Neural progenitor cell (in vitro differentiated cells): ENCODE measurements at regions not wholly inside any gene's neighbourhood (a gene's known extent, or its start where the extent isn't known, plus 50 kb on each side); places are given as distances from the start of the nearest gene placed in this dataset.

Source experiments
- DNase-seq: peaks from one replicate; pipeline ENCODE4 v3.0.0-alpha.2; 2016; ENCODE audit warnings: low spot score
- H2AFZ ChIP-seq: fragments of 200-600 bp; sonication (generic); replicated peaks from 2 replicates; pipeline ENCODE4 v1.6.1; 2016; ENCODE audit warnings: antibody characterized with exemption
- H3F3A ChIP-seq: fragments of 200-600 bp; sonication (generic); 2 replicates; pipeline ENCODE4 v1.6.1; 2016; ENCODE audit warnings: antibody characterized with exemption, low read depth
- H3K27ac ChIP-seq: fragments of 200-600 bp; sonication (generic); 2 replicates; pipeline ENCODE4 v1.5.1; 2016; ENCODE audit warnings: mild to moderate bottlenecking
- H3K27me3 ChIP-seq: fragments of 200-600 bp; sonication (generic); 2 replicates; pipeline ENCODE4 v1.6.1; 2016; ENCODE audit warnings: mild to moderate bottlenecking, moderate library complexity
- H3K36me3 ChIP-seq: fragments of 200-600 bp; sonication (generic); 2 replicates; pipeline ENCODE4 v1.5.1; 2016
- H3K4me1 ChIP-seq: fragments of 200-600 bp; sonication (generic); 2 replicates; pipeline ENCODE4 v1.6.1; 2016; ENCODE audit warnings: mixed run types
- H3K4me2 ChIP-seq: fragments of 200-600 bp; sonication (generic); 2 replicates; pipeline ENCODE4 v1.6.1; 2016
- H3K4me3 ChIP-seq: fragments of 200-600 bp; sonication (generic); 2 replicates; pipeline ENCODE4 v1.5.1; 2016
- H3K79me2 ChIP-seq: fragments of 200-600 bp; sonication (generic); 2 replicates; pipeline ENCODE4 v1.6.1; 2016; ENCODE audit warnings: low read depth
- H3K9ac ChIP-seq: fragments of 200-600 bp; sonication (generic); 2 replicates; pipeline ENCODE4 v1.6.1; 2016
- H3K9me3 ChIP-seq: fragments of 200-600 bp; sonication (generic); 2 replicates; pipeline ENCODE4 v1.5.1; 2016; ENCODE audit warnings: low read depth
- H4K20me1 ChIP-seq: fragments of 200-600 bp; sonication (generic); 2 replicates; pipeline ENCODE4 v1.6.1; 2016; ENCODE audit warnings: low read depth
- H3K27ac Mint-ChIP-seq: 3 replicates; pipeline ENCODE4 v1.8.0; 2021; ENCODE audit warnings: mixed read lengths
- H3K27me3 Mint-ChIP-seq: 2 replicates; pipeline ENCODE4 v1.8.0; 2022; ENCODE audit warnings: low read depth, mild to moderate bottlenecking, inconsistent platforms, moderate library complexity, mixed read lengths; ENCODE audit not compliant: insufficient read depth
- H3K36me3 Mint-ChIP-seq: 3 replicates; pipeline ENCODE4 v1.8.0; 2021; ENCODE audit warnings: mixed read lengths
- H3K4me1 Mint-ChIP-seq: 3 replicates; pipeline ENCODE4 v1.8.0; 2021; ENCODE audit warnings: mixed read lengths
- H3K4me3 Mint-ChIP-seq: 3 replicates; pipeline ENCODE4 v1.8.0; 2021; ENCODE audit warnings: mild to moderate bottlenecking, moderate library complexity, mixed read lengths
- H3K9me3 Mint-ChIP-seq: 3 replicates; pipeline ENCODE4 v1.8.0; 2020; ENCODE audit warnings: mixed read lengths
- CTCF ChIP-seq: fragments of 200-600 bp; sonication (generic); IDR thresholded peaks from 2 replicates; pipeline ENCODE4 v1.5.1; 2017; ENCODE audit warnings: antibody characterized with exemption, mild to moderate bottlenecking
- EZH2 ChIP-seq: fragments of 200-600 bp; sonication (generic); IDR thresholded peaks from 2 replicates; pipeline ENCODE4 v1.6.1; 2017; ENCODE audit warnings: antibody characterized with exemption, mild to moderate bottlenecking, moderate library complexity
- EZH2phosphoT487 ChIP-seq: fragments of 200-600 bp; sonication (generic); IDR thresholded peaks from 2 replicates; pipeline ENCODE4 v1.6.1; 2017; ENCODE audit warnings: antibody characterized with exemption

DNA sequence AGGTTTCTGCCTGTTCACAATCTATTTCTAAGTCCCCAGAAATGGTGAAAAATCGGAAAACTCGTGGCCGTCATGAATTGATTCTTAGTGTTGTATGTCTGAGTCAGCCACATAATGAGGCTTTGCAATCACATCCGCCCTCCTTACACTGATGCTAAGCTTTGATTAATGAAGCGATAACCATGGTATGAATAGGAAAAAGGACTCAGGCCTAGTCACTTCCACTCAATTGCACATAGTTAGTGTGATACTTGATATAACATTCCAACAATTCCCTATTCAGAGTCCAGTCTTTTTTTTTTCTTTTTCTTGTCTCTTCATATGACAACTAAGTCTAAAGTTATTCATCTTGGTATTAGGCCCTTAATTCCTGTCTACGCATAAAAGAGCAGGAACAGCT is 1231.0 kb downstream of the VRK1 start:
- Mint-ChIP-seq H3K9me3 (peaks cover 8% of the 10 kb centered on the region), H3K36me3 (no peaks in the 10 kb centered on the region), H3K27me3 (peaks cover 4% of the 10 kb centered on the region), H3K27ac (no peak overlapping the region), H3K4me1 (peaks cover 10% of the 10 kb centered on the region), H3K4me3 (no peak overlapping the region)
- H3K4me3 ChIP-seq: no peak overlapping the region
- H3K9ac ChIP-seq: no peak overlapping the region
- no peaks in the 10 kb centered on the region for H4K20me1 ChIP-seq
- peaks cover 7% of the 10 kb centered on the region for H3K4me1 ChIP-seq
- DNase-seq: no peak
- H2AFZ ChIP-seq: no peak overlapping the region
- TF ChIP-seq EZH2 (no peak), CTCF (no peak), EZH2phosphoT487 (no peak)
- no peaks in the 10 kb centered on the region for H3K36me3 ChIP-seq
- H3K79me2 ChIP-seq: no peaks in the 10 kb centered on the region
- H3K27ac ChIP-seq: no peak overlapping the region
- H3F3A ChIP-seq: peaks cover 7% of the 10 kb centered on the region
- H3K4me2 ChIP-seq: no peak overlapping the region
- no peaks in the 10 kb centered on the region for H3K27me3 ChIP-seq
- no peaks in the 10 kb centered on the region for H3K9me3 ChIP-seq

- Histone ChIP-seq H3K27me3 (no peaks in the 10 kb centered on the region), H3K4me1 (no peaks in the 10 kb centered on the region), H3K4me3 (no peak overlapping the region), H3K79me2 (no peaks in the 10 kb centered on the region), H3K27ac (no peak overlapping the region), H2AFZ (no peak overlapping the region), H3F3A (no peaks in the 10 kb centered on the region), H3K9me3 (no peaks in the 10 kb centered on the region), H3K36me3 (no peaks in the 10 kb centered on the region), H3K9ac (no peak overlapping the region), H4K20me1 (no peaks in the 10 kb centered on the region), H3K4me2 (no peak overlapping the region)
- H3K4me3 Mint-ChIP-seq: no peak overlapping the region
- TF ChIP-seq EZH2 (no peak), EZH2phosphoT487 (no peak), CTCF (no peak)
- H3K9me3 Mint-ChIP-seq: peaks cover 8% of the 10 kb centered on the region
- no peak overlapping the region for H3K27ac Mint-ChIP-seq
- peaks cover 4% of the 10 kb centered on the region for H3K27me3 Mint-ChIP-seq
- H3K4me1 Mint-ChIP-seq: no peaks in the 10 kb centered on the region
- DNase-seq: no peak
- H3K36me3 Mint-ChIP-seq: no peaks in the 10 kb centered on the region
These were observed 1236.6 kb downstream of the BCL11B start for GRCh38 chr14:98035396-98035795.

GRCh38 chr14:98037831-98038230 is 1234.2 kb downstream of the BCL11B start:
- Histone ChIP-seq H3F3A (no peaks in the 10 kb centered on the region), H4K20me1 (no peaks in the 10 kb centered on the region), H3K36me3 (no peaks in the 10 kb centered on the region), H3K27me3 (no peaks in the 10 kb centered on the region), H3K4me2 (no peak overlapping the region), H3K4me3 (no peak overlapping the region), H2AFZ (no peak overlapping the region), H3K4me1 (no peaks in the 10 kb centered on the region), H3K9me3 (no peaks in the 10 kb centered on the region), H3K9ac (no peak overlapping the region), H3K79me2 (no peaks in the 10 kb centered on the region), H3K27ac (no peak overlapping the region)
- Mint-ChIP-seq H3K4me1 (no peaks in the 10 kb centered on the region), H3K27ac (no peak overlapping the region), H3K27me3 (peaks cover 3% of the 10 kb centered on the region), H3K9me3 (peaks cover 2% of the 10 kb centered on the region), H3K36me3 (no peaks in the 10 kb centered on the region), H3K4me3 (no peak overlapping the region)
- TF ChIP-seq EZH2phosphoT487 (no peak), EZH2 (no peak), CTCF (no peak)
- DNase-seq: no peak

GRCh38 chr14:98056946-98057345 is 1215.1 kb downstream of the BCL11B start:
- Histone ChIP-seq H4K20me1 (no peaks in the 10 kb centered on the region), H3K4me3 (no peak overlapping the region), H3K27ac (no peak overlapping the region), H3K9ac (no peak overlapping the region), H3K36me3 (no peaks in the 10 kb centered on the region), H3K27me3 (no peaks in the 10 kb centered on the region), H3K79me2 (no peaks in the 10 kb centered on the region), H2AFZ (no peak overlapping the region), H3K9me3 (no peaks in the 10 kb centered on the region), H3K4me2 (no peak overlapping the region), H3F3A (no peaks in the 10 kb centered on the region), H3K4me1 (no peaks in the 10 kb centered on the region)
- Mint-ChIP-seq H3K9me3 (no peaks in the 10 kb centered on the region), H3K4me3 (no peak overlapping the region), H3K4me1 (no peaks in the 10 kb centered on the region), H3K27ac (no peak overlapping the region), H3K36me3 (no peaks in the 10 kb centered on the region), H3K27me3 (peaks cover 2% of the 10 kb centered on the region)
- no peak for DNase-seq
- TF ChIP-seq CTCF (no peak), EZH2phosphoT487 (no peak), EZH2 (no peak)
